Activated CD8-positive, alpha-beta memory T cell treated with anti-CD3 and anti-CD28 coated beads for 1 hour (primary cell): ENCODE measurements at regions not wholly inside any gene's neighbourhood (a gene's known extent, or its start where the extent isn't known, plus 50 kb on each side); places are given as distances from the start of the nearest gene placed in this dataset.

Experiments
- DNase-seq, 2 donors: peaks; one replicate each; pipeline ENCODE4 v3.0.0-alpha.2; 2020; ENCODE audit warnings: low read depth in 1 of 2; ENCODE audit errors: extremely low read depth in 1 of 2

GRCh38 chr7:42858570-42858969, 53.3 kb downstream of the C7orf25 start:
- no peak for DNase-seq

- DNase-seq: no peak
Measured at GRCh38 chr7:42856605-42856987, 55.3 kb downstream of the C7orf25 start.

DNA sequence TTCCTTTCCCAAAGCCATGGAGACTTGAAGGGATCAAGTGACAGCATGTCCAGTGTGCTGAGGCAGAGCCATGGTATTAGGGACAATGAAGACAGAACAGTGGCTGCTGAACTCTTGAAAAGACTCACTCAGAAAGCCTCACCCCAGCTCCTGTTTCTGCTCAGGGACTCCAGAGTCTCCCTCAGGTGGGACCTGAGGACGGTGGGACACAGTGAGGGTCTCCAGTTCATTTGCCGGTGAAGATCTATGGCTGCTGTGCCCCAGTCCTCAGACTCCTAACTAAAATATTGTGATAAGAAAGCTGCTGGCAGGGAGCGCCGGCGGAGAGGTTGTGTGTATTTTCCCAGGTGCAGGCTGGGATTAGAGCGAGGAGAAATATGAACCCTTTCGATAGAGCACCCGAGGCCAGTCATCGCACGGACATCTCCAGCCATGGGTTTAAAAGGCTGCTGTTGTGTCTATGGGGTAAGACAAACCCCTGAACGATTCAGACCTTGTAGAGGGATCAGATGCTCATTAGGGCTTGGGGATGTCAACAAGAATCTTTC, 57.2 kb downstream of the C7orf25 start:
- no peak for DNase-seq

DNA sequence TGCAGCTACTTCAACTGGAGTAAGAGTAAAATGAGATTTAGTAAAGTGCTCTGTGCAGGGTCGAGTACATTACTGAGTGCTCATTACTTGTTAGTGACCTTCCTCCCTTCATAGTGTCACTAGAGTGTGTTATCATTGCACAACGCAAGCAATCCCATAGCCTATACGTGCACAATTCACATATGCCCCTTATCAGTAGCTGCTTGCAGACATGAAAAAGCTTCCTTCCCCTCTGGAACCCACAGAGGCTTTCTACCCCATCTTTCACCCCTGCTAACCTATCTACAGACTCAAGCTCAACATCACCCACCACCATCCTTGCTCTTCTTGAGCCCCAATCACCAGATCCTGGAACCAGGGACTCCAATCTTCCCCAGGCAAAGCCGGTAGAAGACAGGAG, 59.3 kb downstream of the C7orf25 start:
- no peak for DNase-seq

DNA sequence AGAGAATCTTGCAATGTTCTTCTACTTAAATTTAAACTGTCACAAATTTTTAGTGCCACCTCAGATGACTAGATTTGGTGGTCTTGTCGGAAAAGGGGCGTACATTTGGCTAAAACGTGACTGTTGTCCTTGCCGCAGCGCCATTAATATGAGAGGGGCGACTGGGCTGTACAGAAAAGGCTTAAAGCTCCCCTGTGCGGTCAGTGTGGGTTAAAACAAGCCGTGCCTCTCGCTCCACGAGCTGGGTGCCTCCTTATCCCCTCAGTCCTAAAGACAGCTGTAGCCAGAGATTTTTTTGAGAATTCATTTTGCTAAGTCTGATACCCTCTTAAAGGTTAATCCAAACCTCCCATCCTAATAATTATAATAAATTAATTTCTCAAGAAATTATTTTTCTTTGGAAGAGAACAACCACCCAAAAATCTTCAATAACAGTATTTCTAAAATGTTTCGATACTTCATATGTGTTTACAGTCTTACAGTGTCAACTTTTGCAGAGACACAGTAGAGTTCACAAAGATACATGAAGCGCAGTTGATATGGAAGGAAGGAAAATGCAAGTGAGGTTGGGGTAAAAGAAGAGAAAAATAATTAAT, 68.6 kb downstream of the C7orf25 start:
- DNase-seq: no peak

GRCh38 chr7:42834676-42835075, 77.2 kb downstream of the C7orf25 start:
- no peak for DNase-seq

DNA sequence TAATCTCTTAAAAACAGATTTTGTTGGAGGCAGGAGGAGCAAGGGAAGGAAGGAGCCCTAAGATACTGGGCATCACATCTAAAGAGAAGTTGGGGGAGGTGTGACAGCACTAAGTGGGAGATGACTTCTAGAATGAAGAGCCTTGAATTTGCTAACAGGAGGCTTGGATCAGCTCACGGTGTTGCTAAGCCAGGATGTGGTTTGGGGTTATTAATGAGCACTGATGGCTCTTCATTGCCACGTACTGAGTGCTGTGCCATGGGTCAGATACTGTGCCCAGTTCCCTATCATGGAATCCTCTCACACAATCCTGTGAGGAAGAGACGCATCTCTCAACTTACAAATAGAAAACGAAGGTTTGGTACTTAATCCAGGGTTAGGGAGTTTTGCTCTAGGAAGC, 78.5 kb downstream of the C7orf25 start:
- DNase-seq: no peak

- no peak for DNase-seq
Measured at GRCh38 chr7:42832667-42833066, 79.2 kb downstream of the C7orf25 start.

DNA sequence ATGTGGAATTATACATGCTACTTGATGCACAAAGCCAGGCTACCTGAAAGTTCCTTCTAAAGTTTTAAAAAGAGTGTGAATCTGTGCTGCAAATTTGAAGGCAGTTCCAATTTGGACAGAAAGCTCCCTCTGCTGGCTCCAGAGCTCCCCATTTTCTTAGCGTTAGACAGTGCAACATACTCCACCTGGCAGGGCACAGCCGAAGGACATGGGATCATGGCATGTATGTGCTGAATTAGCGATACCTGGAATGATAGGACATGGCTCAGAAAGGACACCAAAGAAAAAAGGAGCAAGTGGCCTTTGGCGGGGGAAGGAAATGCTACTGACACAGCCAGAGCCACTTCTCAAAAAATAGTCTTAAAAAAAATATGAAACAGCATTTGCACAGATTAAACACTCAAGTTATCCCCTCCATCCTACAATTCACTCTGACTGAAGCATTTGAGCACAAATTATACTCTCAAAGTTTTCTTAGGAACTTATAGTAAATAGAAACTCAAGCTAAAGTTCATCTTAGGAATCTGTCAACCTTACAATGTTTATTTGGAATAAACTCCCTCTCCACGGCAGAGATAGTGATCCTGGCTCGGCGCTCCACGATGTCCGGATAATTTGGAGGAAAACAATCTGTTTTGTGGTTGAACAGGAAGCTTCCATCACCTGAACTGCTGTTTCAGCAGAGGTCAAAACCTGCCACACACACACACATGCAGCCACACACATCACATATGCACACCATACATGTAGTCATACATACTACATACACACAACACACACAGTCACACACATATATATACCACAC, 80.0 kb downstream of the C7orf25 start:
- DNase-seq: no peak

- no peak for DNase-seq
Measured at GRCh38 chr7:42831006-42831717, 80.7 kb downstream of the C7orf25 start.

- DNase-seq: no peak
Measured at GRCh38 chr7:42812779-42813178, 99.1 kb downstream of the C7orf25 start.

DNA sequence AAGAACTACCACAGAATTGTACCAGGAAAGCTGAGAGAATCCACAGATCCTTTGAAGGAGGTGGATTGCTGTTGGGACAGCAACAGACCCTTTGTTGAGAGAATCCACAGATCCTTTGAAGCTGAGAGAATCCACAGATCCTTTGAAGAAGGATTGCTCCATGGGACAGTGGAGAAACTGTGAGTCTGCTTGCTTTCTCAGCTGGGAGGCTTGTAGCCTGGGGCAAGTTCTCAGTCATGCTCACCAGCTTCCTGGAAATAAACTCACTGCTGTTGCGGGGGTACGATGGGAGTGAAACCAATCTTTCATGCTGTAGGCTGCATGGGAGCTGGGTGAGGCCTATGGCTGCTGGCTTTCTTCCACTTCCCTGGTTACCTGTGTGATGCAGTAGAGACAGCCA, 106.3 kb downstream of the C7orf25 start:
- no peak for DNase-seq

GRCh38 chr7:42794673-42795072, 117.2 kb downstream of the C7orf25 start:
- no peak for DNase-seq

DNA sequence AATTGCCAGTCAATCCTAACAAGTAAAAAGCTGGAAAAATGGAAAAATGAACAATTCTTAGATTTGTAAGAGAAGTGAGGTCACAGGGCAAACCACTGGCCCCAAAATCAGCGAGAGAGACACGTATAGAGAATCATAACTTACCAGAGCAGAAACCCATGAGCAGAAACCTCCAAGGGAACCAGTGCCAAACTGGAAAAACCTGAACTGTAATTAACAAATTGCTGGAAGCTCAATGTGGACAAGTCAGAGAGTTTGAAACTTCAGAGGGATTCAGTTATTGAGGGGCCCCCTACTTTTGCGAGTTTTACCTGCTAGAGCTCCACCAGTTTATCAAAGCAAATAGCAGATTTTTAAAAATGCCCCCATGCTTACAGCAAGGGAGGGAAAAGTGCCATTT, 119.0 kb downstream of the C7orf25 start:
- DNase-seq: no peak

GRCh38 chr7:42790196-42790595, 121.7 kb downstream of the C7orf25 start:
- DNase-seq: no peak

DNA sequence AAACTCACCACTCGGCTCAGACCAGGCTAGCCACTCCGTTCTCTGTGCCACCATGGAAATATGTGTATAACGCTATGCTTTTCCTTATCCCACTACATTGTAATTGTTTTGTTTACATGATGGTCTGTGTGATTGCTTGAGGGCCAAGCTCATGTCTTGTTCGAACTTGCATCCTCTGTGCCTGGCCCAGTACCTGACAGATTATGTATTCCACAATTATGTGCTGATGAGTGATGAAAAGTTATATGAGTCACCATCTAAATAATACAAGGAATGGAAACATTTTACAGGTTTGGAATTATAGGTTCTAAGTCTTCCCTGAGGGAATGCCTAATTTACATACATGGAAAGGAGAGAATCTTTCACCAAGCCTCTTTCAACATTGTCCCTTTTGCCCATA, 137.4 kb downstream of the C7orf25 start:
- DNase-seq: no peak

DNA sequence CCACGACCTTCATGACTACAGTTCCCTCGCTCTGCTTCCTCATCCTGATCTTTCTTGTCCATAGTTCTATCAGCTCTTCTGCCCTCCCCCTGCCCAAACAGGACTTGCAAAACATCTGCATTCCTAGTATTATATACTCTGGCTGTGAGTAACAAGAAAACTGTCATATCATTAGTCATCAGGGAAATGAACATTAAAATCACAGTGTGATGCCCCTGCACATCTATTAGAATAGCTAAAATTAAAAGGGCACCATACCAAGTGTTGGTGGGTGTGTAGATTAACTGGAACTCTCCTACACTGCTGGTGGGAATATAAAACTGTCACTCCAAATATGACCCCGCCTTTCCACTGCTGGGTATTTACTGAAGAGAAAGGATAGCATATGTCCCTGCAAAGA, 141.8 kb downstream of the C7orf25 start:
- no peak for DNase-seq

- no peak for DNase-seq
Measured at GRCh38 chr7:42768045-42768444, 143.8 kb downstream of the C7orf25 start.

GRCh38 chr7:42766782-42767423, 145.0 kb downstream of the C7orf25 start:
- no peak for DNase-seq

DNA sequence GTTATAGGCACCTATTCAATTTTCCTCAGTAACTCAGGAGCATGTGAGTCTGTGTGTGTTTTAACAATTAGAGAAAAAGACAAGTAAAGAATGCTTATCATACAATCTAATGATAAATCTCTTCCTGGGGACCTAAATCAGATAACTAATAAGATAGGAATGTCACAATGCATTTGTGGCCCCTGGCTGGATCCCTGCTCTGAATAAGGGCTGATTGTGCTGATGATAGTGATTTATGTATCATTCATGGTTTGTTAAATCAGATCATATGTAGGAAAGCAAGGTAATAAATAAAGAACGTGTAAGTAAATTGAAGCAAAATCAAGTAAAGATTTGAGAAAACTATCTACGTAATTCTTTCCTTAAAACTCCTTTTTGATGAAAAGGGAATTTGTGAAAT, 145.9 kb downstream of the C7orf25 start:
- no peak for DNase-seq

DNA sequence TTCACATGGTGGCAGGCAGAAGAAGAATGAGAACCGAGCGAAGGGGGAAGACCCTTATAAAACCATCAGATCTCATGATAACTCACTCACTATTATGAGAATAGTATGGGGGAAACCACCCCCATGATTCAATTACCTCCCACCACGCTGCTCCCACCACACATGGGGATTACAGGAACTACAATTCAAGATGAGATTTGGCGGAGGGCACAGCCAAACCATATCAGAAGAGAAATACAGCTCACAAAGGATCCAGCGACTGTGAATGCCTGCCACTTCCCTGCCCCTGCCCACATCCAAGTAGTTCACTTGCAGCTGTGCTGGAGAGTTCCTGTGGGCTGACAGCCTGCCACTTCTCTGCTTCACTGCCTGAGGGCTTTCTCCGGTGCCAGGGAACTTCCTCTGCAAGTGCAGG, 148.7 kb downstream of the C7orf25 start:
- no peak for DNase-seq
